ENCODE measurements at regions not wholly inside any gene's neighbourhood (a gene's known extent, or its start where the extent isn't known, plus 50 kb on each side); places are given as distances from the start of the nearest gene placed in this dataset.

DNA sequence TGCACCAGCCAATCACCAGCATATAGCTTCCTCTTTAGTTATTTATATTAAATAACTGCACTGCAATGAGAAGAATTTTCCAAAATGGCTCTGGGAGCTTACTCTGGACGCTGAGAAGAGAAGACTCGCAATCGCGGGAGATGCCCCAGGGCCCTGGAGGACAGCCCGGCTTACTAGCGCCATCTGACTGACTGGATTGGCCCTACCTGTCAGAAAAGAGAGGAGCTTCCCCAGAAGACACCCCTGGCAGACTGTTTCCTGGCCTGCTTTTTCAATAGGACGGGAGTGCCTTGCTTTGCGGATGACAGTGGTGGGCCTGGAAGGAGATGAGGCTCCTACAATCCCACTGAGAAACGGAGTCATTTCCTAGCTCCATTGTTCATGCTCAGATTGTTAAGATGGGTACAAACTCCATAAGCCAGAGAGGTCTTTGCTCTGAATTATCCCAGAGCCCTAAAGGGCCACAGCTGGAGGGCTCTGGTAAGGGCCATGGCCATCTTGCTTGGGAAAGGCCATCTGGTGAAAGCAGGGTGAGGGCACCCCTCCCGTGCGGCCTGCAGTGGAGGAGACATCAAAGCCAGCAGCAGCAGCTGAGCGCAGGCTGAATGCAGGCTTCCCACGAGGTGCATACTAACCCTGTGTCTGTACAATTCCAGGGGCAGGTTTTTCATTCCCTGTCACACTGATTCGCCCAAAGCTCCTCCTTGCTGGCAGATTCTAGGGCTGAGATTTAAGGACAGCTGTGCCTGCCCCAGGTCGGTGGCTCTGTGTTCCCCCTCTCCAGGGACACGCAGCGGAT lies 92.1 kb downstream of the GALR1 start:
- Histone ChIP-seq H3K9me2 (ENCODE audit: insufficient read depth, low read length) (no peaks in the 10 kb centered on the region), H2AFZ (ENCODE audit: low read depth, low read length) (no peak overlapping the region)

DNA sequence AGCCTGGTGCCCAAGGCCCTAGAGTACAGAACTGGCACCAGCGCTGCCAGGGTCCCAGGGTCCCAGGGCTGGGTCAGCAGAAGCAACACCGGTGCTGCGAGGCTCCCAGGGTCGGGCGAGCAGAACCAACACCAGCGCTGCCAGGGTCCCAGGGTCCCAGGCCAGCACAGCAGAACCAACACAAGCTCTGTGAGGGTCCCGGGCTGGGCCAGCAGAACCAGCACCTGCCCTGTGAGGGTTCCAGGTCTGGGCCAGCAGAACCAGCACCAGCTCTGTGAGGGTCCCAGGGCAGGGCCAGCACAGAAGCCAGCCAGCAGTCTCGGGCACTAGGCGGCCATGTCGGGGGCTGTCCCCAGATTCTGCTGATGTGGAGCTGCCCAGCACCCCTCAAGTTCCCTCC lies 93.1 kb downstream of the GALR1 start:
- H3K9me2 ChIP-seq (ENCODE audit: insufficient read depth, low read length), result no peaks in the 10 kb centered on the region
- no peak overlapping the region for H2AFZ ChIP-seq (ENCODE audit: low read depth, low read length)
- H4K20me1 ChIP-seq (ENCODE audit: insufficient read depth), result no peaks in the 10 kb centered on the region
- H3K27me3 ChIP-seq (ENCODE audit: insufficient read depth, low read depth, low read length), result no peaks in the 10 kb centered on the region
- H3K27ac ChIP-seq (ENCODE audit: low read length), result no peak overlapping the region
- H3K9ac ChIP-seq (ENCODE audit: low read length), result no peak overlapping the region
- H3F3A ChIP-seq (ENCODE audit: insufficient read depth, low read length, poor library complexity, severe bottlenecking), result no peaks in the 10 kb centered on the region
- H3K36me3 ChIP-seq (ENCODE audit: insufficient read depth, low read length), result no peaks in the 10 kb centered on the region
- no peaks in the 10 kb centered on the region for H3K9me3 ChIP-seq (ENCODE audit: low read length)
- no peak overlapping the region for H3K4me3 ChIP-seq (ENCODE audit: low read length)
- no peak overlapping the region for H3K4me2 ChIP-seq (ENCODE audit: low read length)
- H3K79me2 ChIP-seq (replicated peaks; ENCODE audit: insufficient read depth, low read length), result no peaks in the 10 kb centered on the region
- no peak for TF ChIP-seq EP300 (conservative IDR thresholded peaks at IDR 0.05; ENCODE audit: poor library complexity, severe bottlenecking)
- TF ChIP-seq TAF1 (IDR thresholded peaks at IDR 0.05; ENCODE audit: low read depth), result no peak
- TF ChIP-seq MXI1 (conservative IDR thresholded peaks at IDR 0.05; ENCODE audit: poor library complexity, severe bottlenecking), result no peak
- TF ChIP-seq POLR2AphosphoS5 (IDR thresholded peaks at IDR 0.05), result no peak
- no peak for TF ChIP-seq REST (IDR thresholded peaks at IDR 0.05; ENCODE audit: borderline replicate concordance)
- TF ChIP-seq EZH2 (IDR thresholded peaks at IDR 0.05; ENCODE audit: borderline replicate concordance, insufficient read depth, low read length, poor library complexity, severe bottlenecking), result no peak
- TF ChIP-seq, protein P1, sequence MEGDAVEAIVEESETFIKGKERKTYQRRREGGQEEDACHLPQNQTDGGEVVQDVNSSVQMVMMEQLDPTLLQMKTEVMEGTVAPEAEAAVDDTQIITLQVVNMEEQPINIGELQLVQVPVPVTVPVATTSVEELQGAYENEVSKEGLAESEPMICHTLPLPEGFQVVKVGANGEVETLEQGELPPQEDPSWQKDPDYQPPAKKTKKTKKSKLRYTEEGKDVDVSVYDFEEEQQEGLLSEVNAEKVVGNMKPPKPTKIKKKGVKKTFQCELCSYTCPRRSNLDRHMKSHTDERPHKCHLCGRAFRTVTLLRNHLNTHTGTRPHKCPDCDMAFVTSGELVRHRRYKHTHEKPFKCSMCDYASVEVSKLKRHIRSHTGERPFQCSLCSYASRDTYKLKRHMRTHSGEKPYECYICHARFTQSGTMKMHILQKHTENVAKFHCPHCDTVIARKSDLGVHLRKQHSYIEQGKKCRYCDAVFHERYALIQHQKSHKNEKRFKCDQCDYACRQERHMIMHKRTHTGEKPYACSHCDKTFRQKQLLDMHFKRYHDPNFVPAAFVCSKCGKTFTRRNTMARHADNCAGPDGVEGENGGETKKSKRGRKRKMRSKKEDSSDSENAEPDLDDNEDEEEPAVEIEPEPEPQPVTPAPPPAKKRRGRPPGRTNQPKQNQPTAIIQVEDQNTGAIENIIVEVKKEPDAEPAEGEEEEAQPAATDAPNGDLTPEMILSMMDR (IDR thresholded peaks at IDR 0.05; ENCODE audit: poor library complexity, severe bottlenecking), result no peak
- TF ChIP-seq RAD21 (conservative IDR thresholded peaks at IDR 0.05), result no peak

More for the DNA sequence above, 92.1 kb downstream of the GALR1 start:
- no peaks in the 10 kb centered on the region for H3K9me3 ChIP-seq (ENCODE audit: low read length)
- no peaks in the 10 kb centered on the region for H3K27me3 ChIP-seq (ENCODE audit: insufficient read depth, low read depth, low read length)
- H4K20me1 ChIP-seq (ENCODE audit: insufficient read depth), result no peaks in the 10 kb centered on the region
- no peak overlapping the region for H3K4me3 ChIP-seq (ENCODE audit: low read length)
- no peak overlapping the region for H3K27ac ChIP-seq (ENCODE audit: low read length)
- H3K9ac ChIP-seq (ENCODE audit: low read length), result no peak overlapping the region
- no peaks in the 10 kb centered on the region for H3F3A ChIP-seq (ENCODE audit: insufficient read depth, low read length, poor library complexity, severe bottlenecking)
- no peak overlapping the region for H3K4me2 ChIP-seq (ENCODE audit: low read length)
- H3K79me2 ChIP-seq (replicated peaks; ENCODE audit: insufficient read depth, low read length), result no peaks in the 10 kb centered on the region
- TF ChIP-seq SMC3 (conservative IDR thresholded peaks at IDR 0.05; ENCODE audit: poor library complexity), result no peak
- TF ChIP-seq, protein P1 (IDR thresholded peaks at IDR 0.05; ENCODE audit: poor library complexity, severe bottlenecking), result no peak
- no peak for TF ChIP-seq EP300 (conservative IDR thresholded peaks at IDR 0.05; ENCODE audit: poor library complexity, severe bottlenecking)
- TF ChIP-seq REST (IDR thresholded peaks at IDR 0.05; ENCODE audit: borderline replicate concordance), result no peak
- no peak for TF ChIP-seq EZH2 (IDR thresholded peaks at IDR 0.05; ENCODE audit: borderline replicate concordance, insufficient read depth, low read length, poor library complexity, severe bottlenecking)
- TF ChIP-seq RAD21 (conservative IDR thresholded peaks at IDR 0.05), result no peak
- no peaks in the 10 kb centered on the region for H3K36me3 ChIP-seq (ENCODE audit: insufficient read depth, low read length)
